Kidney tubule cell (primary cell): ENCODE measurements at regions not wholly inside any gene's neighbourhood (a gene's known extent, or its start where the extent isn't known, plus 50 kb on each side); places are given as distances from the start of the nearest gene placed in this dataset.
A peak's percentile ranks its signal among the peaks of the same experiment; 100 is the strongest.
"Not testable (repeated sequence)": the region's sequence is repeated elsewhere in the genome, so short reads cannot be mapped to it uniquely, and the experiment has no call there.

Experiments
- DNase-seq: peaks from one replicate; pipeline ENCODE4 v3.0.0-alpha.2; 2018; ENCODE audit warnings: low spot score

GRCh38 chr18:38575023-38575422 lies 1009.4 kb upstream of the CELF4 start:
- DNase-seq = no peak

GRCh38 chr18:38572554-38573111 lies 1007.0 kb upstream of the CELF4 start:
- no peak for DNase-seq

DNA sequence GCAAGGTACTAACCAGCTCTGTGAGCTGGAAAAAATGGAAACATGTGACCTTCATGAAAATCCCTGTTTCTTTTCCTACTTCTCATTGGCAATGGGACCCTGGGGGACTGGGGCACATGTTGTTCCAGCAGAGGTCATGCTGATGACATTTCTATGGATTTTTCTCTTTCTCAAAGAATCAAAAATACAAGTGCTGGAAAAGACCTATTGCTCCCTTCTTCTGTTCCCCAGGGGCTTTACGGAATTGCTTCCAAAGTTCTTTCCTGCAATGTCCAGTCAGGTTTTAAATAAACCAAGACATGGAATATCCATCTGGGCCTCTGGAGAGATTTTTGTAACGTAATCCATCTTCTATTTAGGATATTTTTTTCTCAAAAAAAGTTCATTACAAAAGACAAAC lies 1006.1 kb upstream of the CELF4 start:
- no peak for DNase-seq

DNA sequence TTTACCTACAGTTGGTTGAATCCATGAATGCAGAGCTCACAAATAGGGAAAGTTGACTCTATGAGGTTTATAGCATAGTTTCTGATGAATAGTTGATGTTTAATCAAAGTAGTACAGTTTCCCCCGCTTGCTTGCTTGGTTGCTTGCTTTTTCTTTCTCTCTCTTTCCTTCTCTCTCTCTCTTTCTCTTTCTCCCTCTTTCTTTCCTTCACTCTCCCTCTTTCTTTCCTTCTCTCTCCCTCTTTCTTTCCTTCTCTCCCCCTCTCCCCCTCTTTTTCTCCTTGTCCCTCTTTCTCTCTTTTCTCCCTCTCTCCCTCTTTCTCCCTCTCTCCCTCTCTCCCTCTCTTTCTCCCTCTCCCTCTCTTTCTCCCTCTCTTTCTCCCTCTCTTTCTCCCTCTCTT lies 999.9 kb upstream of the CELF4 start:
- DNase-seq = no peak

DNA sequence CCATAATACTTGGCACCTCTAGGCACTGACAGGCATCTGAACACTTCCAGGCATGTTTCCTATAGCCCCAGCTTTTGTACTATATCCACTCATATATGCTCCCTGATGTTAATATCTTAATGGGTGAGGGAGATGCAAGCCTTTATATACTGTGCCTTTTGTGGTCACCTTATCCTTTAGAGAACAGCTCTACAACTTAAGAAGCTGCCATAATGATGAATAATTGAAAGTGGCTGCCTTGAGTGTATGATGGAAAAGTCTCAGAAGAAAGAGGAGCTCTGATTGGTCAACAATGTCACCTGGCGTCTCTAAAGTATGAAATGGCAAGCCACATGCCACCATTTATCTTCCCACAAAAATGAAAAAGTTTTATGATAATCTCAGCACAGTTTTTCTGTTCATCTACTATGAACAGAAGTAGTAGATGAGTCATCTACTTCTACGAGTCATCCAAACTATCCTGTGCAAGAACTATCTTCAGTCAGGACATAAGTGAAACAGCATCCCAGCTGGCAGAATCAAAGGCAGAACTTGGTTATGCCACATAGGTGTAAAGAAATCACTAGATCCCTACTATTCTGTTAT lies 997.9 kb upstream of the CELF4 start:
- peak; percentile 15 for DNase-seq

DNA sequence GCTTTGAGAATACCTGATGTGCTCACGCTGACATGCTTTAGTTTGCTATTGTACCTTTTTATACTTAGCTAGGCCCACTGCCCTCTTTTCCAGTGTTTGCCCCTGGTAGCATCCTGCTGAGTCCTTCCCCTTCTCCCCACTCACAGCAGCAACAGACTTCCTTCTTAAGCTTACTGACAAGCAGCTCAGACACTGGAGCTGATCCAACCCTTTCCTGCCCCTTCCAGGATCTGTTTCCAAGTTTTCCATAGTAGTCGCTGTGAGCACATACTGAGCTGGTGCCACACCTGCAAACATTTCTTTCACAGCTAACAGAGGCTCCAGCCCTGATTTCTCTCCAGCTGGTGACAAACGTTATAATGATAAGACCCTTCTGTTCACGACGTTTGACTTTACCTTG lies 991.4 kb upstream of the CELF4 start:
- DNase-seq = no peak

GRCh38 chr18:38552732-38553321 lies 987.2 kb upstream of the CELF4 start:
- no peak for DNase-seq

- no peak for DNase-seq
Observed at GRCh38 chr18:38551881-38552280, 986.3 kb upstream of the CELF4 start.

- peak; percentile 35 for DNase-seq
Observed at GRCh38 chr18:38545071-38545470, 979.5 kb upstream of the CELF4 start.

GRCh38 chr18:38539856-38540255 lies 974.3 kb upstream of the CELF4 start:
- DNase-seq = no peak

DNA sequence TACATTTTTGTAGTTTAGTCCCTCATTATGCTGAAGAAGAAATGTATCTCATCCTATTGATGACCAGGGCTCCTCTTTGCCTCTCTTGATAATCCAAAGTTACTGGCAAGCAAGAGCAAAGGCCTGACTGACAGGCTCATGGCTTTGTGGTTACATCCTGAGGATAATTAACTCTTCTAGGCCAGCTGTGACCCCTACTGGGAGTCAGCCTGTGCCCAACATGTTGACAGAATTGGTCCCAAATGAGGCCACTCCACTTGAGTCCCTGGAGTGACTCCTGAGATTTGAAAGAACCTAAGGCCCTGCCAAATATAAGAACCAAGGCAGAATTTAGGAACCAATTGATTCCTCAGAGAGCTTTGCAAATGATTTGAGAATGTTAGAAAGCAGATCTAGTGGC lies 973.8 kb upstream of the CELF4 start:
- no peak for DNase-seq

DNA sequence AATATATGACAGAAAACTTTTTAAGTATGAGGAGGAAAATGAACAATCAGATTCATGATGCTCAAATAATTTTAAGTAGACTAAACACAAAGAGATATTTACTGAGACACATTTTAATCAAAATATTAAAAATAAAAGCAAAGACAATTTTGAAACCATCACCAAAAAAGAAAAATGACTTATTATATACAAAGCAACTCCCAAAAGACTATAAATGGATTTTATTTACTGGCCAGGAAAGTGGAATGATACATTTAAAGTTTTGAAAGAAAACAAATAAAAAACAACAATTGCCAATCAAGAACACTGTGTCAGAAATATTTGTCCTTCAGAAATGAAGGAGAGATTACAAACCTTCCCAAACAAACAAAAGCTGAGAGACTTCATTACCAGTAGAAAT lies 968.5 kb upstream of the CELF4 start:
- DNase-seq = no peak

- DNase-seq = peak; percentile 5
Observed at GRCh38 chr18:38526922-38527321, 961.3 kb upstream of the CELF4 start.

GRCh38 chr18:38525039-38525438 lies 959.4 kb upstream of the CELF4 start:
- DNase-seq = no peak

DNA sequence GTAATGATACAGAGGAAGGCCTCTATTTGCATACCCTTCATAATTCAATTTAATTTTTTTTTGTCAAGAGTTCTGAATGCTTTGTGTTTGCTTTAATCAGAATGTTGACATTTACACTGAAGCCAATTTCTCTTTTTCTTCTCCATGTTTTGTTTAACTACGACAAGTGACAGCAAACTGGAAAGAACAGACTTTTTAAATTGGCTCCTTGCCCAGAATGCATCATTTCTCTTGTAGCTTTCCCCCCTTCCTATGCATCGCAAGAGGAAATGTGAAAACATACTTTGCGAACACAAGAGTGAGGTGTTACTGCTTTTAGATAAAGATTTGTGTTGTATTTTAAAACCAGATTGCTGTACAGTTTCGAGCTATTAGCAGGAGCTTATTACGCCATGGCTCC lies 955.2 kb upstream of the CELF4 start:
- DNase-seq = no peak

GRCh38 chr18:38502539-38502938 lies 936.9 kb upstream of the CELF4 start:
- no peak for DNase-seq

DNA sequence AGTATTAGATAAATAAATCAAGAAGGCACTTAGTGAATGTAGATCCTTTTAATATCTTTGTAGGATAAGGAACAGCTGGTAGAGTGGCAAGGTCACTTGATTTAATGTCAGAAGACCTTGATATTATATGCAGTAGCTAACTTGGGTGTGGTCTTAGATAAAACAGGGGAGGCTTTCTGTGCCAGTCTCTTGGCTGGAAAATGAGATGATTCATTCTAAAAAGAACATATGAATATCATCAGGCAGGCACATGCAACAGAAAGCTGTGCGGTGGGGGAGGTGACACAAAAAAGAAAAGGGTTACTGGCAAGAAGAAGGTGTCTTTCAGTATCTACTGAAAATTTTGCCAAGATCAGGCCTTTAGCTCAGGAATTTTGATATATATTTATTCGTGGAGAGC lies 931.7 kb upstream of the CELF4 start:
- no peak for DNase-seq

DNA sequence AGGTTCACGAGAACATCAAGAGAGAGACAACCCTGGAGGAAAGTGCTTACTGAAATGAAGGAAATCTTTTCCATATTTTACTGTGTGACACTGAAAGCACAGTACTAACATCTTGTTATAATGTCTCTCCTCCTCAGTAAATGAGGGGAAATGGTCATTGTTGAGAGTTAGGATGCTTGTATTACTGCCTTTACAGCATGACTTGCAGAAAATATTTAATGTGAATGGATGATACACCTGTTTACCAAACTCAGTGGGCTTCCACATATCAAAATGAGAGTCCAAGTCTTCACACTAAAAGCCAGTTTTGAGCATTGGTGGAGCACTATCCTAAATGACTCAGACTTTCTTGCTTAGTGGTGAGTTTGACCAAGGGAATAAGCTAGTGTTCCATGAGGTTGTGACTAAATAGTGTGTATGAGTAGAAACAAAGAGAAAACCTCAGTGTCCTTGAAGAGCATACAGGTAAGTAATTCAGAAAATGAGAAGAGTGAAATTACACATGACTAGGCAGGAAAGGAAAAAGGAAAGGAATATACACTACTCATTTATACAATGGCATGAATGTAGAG lies 930.7 kb upstream of the CELF4 start:
- DNase-seq = no peak

DNA sequence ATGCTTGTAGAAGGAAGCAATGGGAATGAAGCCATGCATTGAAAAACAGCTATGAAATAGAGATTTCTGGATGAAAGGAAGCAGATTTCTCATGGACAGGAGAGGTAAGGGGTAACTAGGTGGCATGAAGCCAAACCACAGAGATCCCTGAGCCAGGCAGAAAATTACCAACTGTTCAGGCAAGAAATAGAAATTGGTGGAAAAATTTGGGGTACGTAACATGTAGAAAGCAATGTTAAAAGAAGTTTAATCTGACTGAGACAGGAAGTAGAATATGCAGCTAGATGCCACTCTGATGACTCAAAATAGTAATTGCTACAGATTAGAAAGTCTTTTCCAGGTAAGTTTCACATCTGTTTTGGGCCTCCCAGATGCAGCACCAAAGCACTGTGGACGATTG lies 928.5 kb upstream of the CELF4 start:
- DNase-seq = peak; percentile 21

DNA sequence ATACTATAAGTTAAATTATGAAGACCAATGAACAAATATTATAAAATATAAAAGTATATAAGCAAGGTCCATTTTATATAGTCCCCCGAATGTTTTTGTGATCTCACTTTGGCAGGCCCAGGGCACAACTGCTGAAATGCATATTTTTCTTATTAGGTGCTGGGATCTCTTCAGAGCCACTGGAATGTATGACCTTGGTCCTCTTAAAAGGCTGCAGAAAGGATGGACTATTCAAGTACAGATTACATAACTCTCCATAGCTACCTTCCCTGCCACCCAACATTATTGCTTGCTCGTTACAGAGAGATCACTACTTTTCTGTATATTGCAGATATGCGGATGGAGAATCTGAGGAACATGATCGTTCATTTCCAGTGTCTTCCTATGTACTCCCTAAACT lies 925.6 kb upstream of the CELF4 start:
- no peak for DNase-seq

DNA sequence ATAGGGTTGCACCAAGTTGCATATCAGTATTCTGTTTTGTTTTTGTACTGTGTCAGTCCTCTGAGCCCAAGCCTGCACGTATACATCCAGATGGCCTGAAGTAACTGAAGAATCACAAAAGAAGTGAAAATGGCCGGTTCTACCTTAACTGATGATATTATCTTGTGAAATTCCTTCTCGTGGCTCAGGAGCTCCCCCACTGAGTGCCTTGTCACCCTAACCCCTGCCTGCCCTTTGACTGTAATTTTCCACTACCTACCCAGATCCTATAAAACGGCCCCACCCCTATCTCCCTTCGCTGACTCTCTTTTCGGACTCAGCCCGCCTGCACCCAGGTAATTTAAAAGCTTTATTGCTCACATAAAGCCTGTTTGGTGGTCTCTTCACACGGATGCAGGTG lies 924.1 kb upstream of the CELF4 start:
- DNase-seq = not testable (repeated sequence)

- no peak for DNase-seq
Observed at GRCh38 chr18:38487521-38487920, 921.9 kb upstream of the CELF4 start.

DNA sequence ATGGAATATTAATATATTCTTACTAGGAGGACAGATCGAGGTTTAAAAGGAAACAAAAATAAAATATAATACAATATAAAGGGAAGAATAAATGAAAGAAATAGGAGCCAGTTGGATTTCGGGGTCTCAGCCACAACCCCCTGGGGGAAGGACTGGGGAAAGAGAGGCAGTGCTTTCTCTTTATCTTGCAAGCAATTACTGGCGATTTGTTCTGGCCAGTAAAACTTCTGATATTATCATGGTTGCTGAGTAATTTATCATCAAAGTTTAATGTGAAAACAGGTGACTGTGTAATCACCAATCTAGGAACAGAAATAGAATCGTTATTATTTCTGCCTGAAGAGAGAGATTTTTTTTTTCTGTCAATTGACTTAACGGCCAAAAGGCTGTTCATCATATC lies 917.7 kb upstream of the CELF4 start:
- no peak for DNase-seq

GRCh38 chr18:38481576-38481975 lies 916.0 kb upstream of the CELF4 start:
- no peak for DNase-seq
